HG03103 (cell line): ENCODE measurements at regions not wholly inside any gene's neighbourhood (a gene's known extent, or its start where the extent isn't known, plus 50 kb on each side); places are given as distances from the start of the nearest gene placed in this dataset.
"Not testable (repeated sequence)": the region's sequence is repeated elsewhere in the genome, so short reads cannot be mapped to it uniquely, and the experiment has no call there.

Source experiments
- ATAC-seq: cut with Tn5 transposase; IDR thresholded peaks from one replicate; pipeline ENCODE4 v1.9.1; 2021; ENCODE audit warnings: low read depth; ENCODE audit not compliant: unreplicated experiment

DNA sequence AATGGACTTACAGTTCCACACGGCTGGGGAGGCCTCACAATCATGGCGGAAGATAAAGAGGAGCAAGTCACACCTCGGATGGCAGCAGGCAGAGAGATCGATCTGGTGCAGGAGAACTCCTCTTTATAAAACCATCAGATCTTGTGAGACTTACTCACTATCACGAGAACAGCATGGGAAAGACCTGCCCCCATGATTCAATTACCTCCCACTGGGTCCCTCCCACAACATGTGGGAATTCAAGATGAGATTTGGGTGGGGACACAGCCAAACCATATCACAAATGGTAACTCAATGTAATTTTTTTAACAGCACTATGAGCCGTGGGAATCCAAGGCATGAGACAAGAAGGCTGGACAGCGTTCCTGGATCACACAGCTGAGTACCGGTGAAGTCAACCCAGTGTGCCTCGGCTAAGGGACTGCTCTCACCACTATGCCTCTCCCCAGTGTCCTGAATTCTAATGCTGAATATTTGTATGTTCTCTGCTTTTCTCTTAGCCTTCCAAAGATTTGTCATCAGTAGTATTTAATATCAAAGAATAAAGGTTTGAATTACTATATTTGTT, 84.3 kb downstream of the IRS2 start:
- ATAC-seq, result not testable (repeated sequence)

DNA sequence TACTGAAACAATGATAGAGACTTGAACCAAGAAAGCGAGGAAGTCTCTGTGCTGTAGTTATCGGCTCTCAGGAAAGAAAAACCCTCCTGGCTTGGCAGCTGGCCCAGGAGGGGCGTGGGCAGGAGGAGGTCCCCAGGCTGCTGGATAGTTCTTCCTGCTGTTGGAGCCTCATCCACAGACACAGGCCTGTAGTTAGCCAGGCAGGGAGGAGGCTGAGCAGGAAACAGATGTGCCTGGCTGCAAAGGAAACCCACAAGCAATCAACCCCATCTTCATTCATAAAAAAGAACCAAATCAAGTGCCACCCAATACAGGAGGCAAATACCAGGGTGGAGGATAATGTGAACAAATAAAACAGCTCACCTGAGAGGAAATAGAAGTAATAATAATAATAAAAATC, 86.2 kb downstream of the IRS2 start:
- ATAC-seq, result no peak

DNA sequence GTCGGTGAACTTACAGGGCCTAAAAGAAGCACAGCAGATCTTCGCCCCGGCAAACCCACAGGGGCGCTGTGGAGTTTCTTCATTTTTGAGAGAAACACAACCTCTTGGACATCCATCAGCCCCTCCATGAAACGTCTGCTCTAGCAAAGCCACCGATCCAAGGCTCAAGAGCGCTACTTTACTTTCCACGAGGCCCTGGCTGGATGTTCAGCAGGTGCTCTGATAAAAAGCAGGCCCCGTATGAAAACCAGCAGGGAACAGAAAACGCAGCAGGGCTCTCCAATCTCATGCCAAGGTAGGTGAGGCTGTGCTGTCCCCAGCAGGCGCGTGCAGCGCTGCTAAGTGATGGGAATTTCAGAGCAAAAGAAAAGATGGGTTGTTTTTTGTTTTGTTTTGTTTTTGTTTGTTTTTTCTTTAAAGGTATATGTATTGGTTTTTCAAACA, 86.7 kb downstream of the IRS2 start:
- no peak for ATAC-seq

DNA sequence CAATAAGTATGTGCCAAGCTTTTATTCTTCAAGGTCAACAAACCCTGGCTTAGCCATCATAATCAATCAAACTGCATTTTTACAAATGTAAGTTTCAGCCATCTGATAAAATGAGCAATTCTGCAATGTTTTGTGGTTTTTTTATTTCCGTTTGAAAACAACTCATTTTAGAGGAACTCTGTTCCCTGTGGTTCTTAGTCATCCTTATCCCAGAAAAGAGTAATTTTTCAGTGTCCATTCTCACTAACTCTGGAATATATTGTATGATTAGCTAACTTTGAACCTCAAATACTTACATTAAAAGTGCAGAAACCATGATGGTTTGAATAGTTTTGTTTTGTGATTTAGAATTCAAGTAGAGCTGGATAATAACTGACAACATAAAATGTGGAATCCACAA, 87.6 kb downstream of the IRS2 start:
- no peak for ATAC-seq

DNA sequence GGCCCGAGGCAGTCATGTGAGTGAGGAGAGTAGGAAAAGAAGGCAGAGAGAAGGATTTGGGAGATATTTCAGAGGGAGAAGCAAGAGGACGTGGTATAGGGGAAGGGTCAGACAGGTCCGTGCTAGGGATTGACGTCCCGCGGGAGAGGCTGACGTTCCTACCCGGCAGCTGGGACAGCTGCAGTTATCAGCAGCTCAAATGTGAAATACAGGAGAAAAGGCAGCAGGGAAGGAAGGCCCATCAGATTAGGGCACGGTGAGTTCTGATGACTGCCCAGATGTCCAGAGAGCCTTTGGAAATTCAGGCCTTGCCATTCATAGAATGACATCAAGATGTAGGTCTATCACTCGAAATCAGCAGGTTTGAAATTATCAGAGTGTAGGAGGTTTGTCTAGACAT, 88.4 kb downstream of the IRS2 start:
- no peak for ATAC-seq

DNA sequence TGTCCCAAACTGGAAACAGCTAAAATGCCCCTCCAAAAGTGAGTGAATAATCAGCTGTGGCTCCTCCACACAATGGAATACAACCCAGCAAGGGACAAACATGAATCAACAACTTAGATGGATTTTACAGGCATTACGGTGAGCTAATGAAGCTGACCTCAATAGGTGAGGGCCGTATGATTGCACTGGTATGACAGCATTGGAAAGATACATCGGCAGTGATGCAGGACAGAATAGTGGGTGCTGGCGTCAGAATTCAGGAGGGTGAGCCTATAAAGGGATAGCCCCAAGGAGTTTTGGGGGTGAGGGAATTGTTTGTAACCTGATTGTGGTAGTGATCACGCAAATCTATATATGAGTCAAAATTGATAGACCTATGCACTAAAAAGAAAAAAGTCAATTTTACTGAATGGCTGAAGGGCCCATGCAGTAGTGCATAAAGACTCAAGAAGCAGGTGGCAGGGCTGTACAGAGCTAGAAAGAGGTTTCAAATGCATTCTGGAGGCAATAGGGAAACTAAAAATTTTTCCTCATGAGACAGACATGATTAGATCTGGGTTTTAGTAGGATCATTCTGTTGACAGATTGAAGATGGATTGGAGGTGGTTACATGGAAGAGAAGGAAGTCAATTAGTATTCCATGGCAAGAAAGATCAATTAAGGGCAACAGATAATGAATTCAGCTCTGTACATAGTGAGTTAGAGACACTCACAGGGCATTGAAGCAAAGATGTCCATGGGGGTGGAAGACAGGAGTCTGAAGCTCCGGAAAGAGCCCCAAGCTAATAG, 90.8 kb downstream of the IRS2 start:
- ATAC-seq, result no peak

DNA sequence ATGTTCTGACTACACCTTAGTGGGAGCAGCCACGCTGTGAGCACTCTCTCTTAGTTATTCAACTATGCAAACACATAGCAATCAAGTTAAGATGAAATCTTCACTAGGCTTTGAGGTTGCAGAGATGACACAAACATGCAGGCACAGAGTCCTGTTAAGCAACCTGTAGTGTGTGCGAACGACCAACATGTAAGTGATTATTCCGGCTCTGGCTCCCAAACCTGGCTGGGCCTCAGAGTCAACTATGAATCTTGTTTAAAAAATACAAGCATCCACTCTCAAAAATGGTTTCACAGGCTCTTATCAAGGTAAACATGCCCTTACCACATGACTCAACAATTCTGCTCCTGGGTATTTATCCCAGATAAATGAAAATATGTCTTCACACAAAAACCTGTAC, 91.4 kb downstream of the IRS2 start:
- ATAC-seq, result no peak

DNA sequence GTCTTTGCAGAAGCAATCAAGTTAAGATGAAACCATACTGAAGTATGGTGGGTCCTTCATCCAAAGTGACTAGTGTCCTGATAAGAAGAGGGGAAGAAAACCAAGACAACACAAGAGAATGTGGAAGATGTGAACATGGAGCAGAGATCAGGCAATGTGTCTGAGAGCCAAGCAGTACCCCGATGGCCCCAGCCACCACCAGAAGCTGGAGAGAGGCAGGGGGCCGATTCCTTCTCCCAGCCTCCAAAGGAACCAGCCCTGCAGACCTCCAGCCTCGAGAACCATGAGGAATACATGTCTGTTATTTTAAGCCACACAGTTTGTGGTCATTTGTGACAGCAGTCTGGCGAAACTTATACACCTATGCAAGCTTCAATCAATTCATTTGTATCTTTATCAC, 93.2 kb downstream of the IRS2 start:
- ATAC-seq, result no peak

DNA sequence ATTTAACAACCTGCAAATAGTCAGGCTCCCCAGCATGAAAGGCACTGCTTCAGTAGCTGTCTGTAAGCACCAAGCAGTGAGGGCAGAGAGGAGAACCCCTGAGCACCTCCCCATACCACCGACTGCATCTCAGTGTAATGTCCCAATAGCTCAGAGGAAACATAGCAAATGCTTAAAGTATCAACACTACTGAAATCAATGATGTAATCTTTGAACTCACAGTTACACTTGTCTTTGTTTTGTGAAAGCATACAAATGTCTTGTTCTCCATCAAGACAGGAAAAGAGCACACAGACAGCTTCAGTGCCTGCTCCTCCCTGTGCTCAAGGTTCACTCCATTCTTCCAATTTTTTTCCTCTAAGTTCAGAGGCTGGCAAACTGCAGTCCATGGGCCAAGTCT, 94.7 kb downstream of the IRS2 start:
- ATAC-seq, result no peak

DNA sequence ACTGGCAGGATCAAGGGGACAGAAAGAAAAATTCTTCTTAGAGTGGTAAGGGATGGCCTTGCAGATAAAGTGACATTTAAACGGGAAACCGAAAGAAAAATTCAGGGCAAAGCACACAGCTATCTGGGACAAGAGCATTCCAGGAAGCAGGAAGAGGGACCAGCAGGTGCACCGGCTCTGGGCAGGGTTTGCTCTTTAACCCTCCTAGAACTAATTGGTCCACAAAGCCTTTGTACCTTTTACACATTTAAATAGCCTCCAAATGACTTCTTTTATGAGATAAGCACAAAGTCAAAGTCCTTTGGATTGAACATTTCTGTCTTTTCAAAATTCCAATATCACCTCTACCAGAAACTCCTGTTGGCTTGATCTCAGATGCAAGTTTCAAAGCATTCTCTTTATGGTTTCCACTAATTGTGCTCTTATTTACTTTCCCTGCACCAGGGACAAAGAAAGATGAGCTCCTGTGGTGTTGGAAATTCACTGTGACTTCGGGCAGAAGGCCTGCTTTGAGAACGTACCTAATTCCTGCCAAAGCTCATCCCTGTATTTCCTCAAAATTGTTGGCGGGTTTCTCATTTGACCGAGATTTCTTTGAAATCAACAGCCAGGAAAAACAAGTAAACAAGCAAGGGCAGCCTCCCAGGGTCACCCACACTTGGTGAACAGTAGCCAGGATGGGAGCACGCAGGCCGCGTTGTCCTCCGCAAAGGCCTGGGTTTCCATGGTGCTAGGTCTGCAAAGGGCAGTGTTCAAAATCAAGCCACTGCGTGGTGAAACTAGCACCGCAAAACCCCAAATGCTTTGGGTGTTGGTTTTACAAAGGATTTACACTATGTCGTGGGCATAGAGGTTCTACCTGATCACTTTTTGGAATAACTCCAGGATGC, 98.6 kb downstream of the IRS2 start:
- no peak for ATAC-seq

DNA sequence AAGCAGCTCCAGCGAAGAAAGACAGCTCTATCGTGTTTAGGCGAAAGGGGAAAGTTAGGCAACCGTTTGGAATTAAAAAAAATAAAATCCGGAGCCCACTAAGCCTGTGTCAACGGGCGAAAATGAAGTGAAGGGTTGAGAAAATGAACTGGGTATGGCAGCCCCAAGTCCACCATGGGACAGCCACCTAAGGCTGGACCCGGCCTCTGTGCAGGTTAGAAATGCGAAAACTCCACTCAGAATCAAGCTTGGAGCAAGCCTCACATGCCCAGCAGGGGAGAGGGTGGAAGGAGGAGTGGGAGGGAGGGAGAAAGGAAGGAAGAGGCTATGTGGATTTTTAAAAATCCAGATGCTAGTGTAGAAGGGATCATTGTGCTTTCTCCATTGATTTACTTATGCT, 101.2 kb downstream of the IRS2 start:
- ATAC-seq, result no peak

DNA sequence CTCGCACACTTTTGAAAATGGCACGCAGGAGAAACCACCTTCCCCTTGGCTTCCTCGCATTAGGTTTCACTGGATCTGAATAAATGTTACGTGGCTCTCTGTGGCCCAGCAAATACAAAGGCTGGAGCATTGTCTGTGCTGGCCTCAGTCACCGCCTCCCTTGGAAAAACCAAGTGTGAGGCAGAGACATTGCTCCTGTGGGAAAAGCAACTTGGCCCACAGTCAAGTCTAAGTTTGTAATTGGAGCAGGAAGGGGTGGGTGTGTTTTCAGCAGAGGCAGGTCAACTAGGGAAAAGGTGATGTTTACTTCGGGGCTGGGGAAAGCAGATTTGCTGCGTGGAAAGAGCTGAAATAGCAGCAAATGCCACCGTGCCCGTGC, 101.6 kb downstream of the IRS2 start:
- no peak for ATAC-seq

DNA sequence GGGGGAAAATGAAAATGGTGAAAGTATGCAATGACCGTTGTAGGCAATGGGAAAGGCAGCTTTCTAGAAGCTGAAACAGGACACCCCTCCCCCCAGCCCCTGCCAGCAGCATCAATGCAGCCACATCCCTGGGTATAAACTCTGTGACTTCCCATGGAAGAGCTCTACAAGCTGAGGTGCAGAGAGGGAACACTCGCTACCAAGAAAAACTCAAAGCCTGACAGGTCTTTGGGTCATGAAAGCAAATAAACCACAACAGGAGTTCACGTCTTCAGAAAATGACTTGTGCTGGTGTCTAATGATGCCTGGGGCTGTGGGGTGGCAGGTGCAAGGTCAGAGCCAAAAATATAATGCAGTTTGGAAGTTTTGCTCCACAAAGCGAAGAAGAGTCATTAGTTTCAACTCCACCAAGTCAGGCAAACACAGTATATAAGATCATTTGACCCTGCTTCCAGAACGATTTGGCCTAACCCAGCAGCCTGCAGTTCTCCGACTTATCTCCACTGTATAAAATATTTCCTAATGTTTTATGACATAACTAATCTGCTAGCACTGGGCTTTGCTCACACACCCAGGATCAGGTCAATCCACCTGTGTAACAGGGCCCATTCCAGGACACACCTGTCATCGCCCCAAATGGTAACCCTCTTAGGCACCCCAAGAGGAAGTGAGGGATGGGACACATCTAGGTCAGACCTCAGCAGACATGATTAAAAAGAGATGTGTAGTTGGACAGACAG, 102.1 kb downstream of the IRS2 start:
- ATAC-seq, result no peak

DNA sequence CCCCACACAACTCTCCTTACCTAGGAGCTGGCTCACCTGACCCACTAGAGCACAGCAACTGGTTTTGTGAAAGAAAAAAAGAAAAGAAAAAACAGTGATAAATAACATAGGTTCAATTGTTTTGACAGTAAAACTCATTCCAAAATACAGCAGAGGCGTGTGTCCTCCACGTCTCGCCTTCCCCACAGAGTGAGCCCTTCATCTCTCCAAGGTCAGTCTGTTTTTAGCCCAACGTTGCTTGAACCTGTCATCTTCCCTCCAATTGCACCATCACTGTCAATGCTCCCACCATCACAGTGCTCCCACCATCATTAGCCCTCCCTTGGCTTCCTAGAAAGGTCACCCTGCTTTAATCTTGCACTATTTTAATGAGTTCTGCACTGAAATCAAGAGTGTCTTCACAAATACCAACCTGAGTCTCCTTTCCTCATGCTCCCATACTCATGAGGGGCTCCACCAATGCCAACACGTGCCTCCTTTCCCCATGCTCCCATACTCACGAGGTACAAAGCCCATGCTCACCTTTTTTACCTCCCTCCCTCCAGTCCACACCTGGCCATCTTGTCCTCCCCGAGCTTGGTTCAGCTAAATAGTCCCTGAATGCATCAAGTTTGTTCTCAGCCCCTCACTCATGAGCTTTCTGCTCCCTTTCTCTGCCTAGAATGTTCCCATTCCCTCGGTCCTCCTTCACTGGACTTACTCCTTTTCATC, 103.7 kb downstream of the IRS2 start:
- ATAC-seq, result no peak

DNA sequence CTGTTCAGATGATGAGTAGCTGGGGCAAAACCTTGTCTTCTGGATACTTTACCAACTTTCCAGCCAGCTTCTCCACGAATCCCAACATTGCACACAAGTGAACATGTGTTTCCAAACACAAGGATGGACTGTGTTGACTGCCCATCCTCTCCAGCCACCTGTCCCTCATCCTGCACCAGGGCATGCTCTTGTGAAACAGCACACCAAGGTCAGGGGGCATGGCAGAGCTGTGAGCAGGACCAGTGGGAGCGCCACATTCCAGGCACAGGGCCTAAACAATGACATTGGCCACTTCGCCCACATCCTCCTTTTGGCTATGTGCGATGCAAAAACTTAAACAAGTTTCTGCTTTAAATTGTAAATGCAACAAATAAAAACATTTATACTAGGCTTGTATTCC, 105.5 kb downstream of the IRS2 start:
- no peak for ATAC-seq

DNA sequence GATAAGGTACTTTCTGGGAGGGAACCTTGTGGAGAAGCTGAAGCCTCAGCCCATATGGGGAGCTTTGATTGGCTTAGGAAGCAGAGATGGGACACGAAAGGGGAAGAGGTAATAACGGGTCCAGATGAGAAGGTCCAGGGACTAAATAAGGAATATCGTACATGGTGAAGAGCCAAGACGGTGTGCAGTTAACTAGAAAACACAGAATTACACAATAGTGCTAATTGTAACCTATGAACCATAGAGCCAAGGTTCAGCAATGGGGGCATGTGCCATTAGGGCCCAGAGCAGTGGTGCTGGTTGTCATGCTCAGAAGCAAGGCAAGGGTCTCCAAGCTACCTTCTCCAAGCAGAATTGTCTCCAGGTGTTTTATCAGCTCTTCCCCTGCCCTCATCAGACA, 106.1 kb downstream of the IRS2 start:
- ATAC-seq, result no peak

DNA sequence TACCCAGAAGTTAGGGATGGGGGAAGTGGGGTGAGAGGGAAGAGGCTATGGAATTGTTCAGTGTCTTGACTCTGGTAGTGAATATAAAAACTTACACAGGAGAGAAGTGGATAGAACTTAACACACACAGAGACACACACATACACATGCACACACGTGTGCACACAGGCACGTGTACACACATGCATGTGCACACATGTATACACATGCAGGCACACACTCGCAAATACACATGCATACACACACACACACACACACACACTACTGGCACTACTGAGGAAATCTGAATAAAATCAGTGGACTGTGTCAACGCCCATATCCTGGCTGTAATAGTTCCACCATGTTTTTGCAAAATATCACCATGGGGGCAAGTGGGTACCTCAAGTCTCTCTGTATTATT, 107.9 kb downstream of the IRS2 start:
- ATAC-seq, result no peak

DNA sequence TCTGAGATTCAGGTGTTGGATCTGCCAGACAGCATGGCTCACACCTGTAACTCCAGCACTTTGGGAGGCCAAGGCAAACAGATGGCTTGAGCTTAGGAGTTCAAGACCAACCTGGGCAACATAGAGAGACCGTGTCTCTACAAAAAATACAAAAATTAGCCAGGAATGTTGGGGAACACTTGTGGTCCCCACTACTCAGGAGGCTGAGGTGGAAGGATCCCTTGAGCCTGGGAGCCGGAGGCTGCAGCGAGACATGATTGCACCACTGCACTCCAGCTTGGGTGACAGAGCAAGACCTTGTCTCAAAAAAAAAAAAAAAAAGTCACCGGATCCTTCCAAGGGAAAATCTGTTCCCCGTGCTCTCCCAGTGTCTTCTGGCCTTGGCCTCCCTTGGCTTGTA, 109.2 kb downstream of the IRS2 start:
- no peak for ATAC-seq

DNA sequence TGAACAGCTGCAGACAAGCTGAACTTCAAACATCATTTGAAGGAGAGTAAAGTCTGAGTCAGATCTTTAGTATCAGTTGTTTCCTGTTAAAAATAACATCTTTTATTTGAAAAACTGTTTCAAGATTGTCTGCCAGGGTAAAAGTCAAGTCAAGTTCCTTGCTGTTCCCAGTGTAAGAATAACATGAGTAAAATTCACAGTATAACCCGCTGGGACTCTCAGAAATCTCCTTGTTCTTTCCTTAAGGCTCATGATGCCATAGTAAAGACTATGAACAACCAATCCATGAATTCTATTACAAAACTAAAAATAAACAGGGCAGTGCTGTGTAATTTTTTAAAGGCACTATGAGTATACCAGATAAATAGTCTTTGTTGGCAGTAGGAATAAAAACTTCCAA, 112.9 kb downstream of the IRS2 start:
- no peak for ATAC-seq

DNA sequence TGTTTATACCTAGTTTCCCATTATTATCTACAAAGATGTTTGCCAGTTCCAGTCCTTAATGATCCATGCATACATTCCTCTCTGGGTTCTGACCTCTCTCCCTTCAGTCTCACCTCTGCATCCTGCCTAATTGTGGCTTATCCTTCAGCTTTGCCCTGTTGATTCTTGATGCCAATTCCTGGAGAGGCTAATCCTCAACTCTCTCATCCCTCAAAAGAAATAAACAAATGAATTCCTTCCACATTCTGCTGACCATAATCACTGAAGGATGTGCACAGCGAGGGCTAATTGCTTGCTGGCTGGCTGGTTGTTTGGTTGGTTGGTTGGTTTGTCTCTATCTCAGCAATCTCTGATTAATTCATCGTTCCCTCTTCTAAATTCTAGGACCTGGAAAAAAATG, 113.8 kb downstream of the IRS2 start:
- ATAC-seq, result no peak
